RWPE2 (cell line): ENCODE measurements at regions not wholly inside any gene's neighbourhood (a gene's known extent, or its start where the extent isn't known, plus 50 kb on each side); places are given as distances from the start of the nearest gene placed in this dataset.

Experiments used
- ATAC-seq: fragments of 200-7000 bp; cut with Tn5 transposase; 3 replicates; pipeline ENCODE4 v1.9.1; 2021; ENCODE audit warnings: low read depth
- DNase-seq: peaks from one replicate; pipeline ENCODE4 v3.0.0-alpha.2; 2020; ENCODE audit warnings: low spot score
- H3K27ac ChIP-seq: fragments of 450-650 bp; 2 replicates; pipeline ENCODE4 v1.5.1; 2017; ENCODE audit warnings: mild to moderate bottlenecking; ENCODE audit not compliant: poor library complexity, severe bottlenecking
- H3K27me3 ChIP-seq: fragments of 250-450 bp; sonication (Bioruptor Pico); 2 replicates; pipeline ENCODE4 v1.5.1; 2021; ENCODE audit warnings: mild to moderate bottlenecking, moderate library complexity; ENCODE audit not compliant: insufficient read depth, poor library complexity, severe bottlenecking
- H3K36me3 ChIP-seq: fragments of 250-450 bp; sonication (Bioruptor Pico); 2 replicates; pipeline ENCODE4 v1.5.1; 2020; ENCODE audit warnings: low read depth, mild to moderate bottlenecking, moderate library complexity
- H3K4me1 ChIP-seq: fragments of 250-450 bp; sonication (Bioruptor Pico); 2 replicates; pipeline ENCODE4 v1.5.1; 2021; ENCODE audit warnings: mild to moderate bottlenecking, moderate library complexity; ENCODE audit not compliant: insufficient read depth, poor library complexity, severe bottlenecking
- H3K4me3 ChIP-seq: fragments of 250-450 bp; sonication (Bioruptor Pico); 2 replicates; pipeline ENCODE4 v1.5.1; 2021; ENCODE audit warnings: mild to moderate bottlenecking, moderate library complexity; ENCODE audit not compliant: severe bottlenecking
- H3K9me3 ChIP-seq: fragments of 250-450 bp; sonication (Bioruptor Pico); 2 replicates; pipeline ENCODE4 v1.5.1; 2021; ENCODE audit warnings: mild to moderate bottlenecking, moderate library complexity; ENCODE audit not compliant: severe bottlenecking
- TF ChIP-seq, protein P1 (sequence below): fragments of 450-650 bp; IDR thresholded peaks from one replicate; pipeline ENCODE4 v1.5.1; 2017; ENCODE audit warnings: mild to moderate bottlenecking, moderate library complexity; ENCODE audit not compliant: poor library complexity, severe bottlenecking

DNA sequence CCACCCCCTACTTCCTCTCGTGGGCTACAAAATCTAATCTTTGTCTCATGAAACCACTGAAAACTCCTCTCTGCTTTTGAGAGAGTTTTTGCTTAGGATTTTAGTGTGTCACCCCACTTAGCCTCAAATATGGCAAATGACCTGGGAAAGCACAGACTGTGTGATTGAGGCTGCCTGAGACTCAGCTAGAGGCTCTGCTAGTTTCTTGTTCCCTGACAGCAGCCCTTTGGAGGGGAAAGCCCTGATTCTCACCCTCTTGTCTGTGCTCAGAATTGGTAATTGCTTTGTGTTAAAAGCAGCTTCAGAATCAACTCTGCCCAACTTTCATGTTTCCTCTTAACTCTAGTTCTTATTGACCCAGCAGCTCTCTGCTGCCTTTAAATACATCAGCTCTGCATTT, 85.6 kb upstream of the ZP4 start:
- no peaks in the 10 kb centered on the region for H3K9me3 ChIP-seq
- TF ChIP-seq, protein P1, sequence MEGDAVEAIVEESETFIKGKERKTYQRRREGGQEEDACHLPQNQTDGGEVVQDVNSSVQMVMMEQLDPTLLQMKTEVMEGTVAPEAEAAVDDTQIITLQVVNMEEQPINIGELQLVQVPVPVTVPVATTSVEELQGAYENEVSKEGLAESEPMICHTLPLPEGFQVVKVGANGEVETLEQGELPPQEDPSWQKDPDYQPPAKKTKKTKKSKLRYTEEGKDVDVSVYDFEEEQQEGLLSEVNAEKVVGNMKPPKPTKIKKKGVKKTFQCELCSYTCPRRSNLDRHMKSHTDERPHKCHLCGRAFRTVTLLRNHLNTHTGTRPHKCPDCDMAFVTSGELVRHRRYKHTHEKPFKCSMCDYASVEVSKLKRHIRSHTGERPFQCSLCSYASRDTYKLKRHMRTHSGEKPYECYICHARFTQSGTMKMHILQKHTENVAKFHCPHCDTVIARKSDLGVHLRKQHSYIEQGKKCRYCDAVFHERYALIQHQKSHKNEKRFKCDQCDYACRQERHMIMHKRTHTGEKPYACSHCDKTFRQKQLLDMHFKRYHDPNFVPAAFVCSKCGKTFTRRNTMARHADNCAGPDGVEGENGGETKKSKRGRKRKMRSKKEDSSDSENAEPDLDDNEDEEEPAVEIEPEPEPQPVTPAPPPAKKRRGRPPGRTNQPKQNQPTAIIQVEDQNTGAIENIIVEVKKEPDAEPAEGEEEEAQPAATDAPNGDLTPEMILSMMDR = no peak
- no peak overlapping the region for H3K27ac ChIP-seq
- H3K27me3 ChIP-seq = no peaks in the 10 kb centered on the region
- no peak for DNase-seq
- H3K4me3 ChIP-seq = no peak overlapping the region
- no peak for ATAC-seq
- H3K4me1 ChIP-seq = no peaks in the 10 kb centered on the region
- no peaks in the 10 kb centered on the region for H3K36me3 ChIP-seq

DNA sequence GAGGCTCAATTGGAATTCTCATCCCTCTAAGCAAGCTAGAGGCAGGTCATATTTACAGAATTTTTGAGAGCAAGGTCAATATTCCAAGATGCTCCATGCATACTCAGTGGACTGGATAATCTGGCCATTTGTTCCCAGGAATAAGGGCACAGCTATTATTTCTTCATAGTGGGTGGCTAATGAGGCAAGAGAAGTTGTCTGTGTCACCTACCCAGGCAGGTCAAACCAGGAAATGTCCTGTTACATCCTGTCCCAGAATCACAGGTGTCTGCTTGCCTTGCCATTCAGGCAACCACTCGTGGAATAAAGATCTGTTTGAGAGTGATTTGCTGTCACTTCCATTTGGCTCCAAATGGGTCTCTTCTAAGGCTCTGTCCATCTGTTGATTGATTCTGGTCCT, 85.2 kb upstream of the ZP4 start:
- no peaks in the 10 kb centered on the region for H3K9me3 ChIP-seq
- H3K36me3 ChIP-seq = no peaks in the 10 kb centered on the region
- TF ChIP-seq, protein P1 = no peak
- no peaks in the 10 kb centered on the region for H3K27me3 ChIP-seq
- H3K4me1 ChIP-seq = no peaks in the 10 kb centered on the region
- no peak for ATAC-seq
- DNase-seq = no peak
- H3K4me3 ChIP-seq = no peak overlapping the region
- no peak overlapping the region for H3K27ac ChIP-seq

DNA sequence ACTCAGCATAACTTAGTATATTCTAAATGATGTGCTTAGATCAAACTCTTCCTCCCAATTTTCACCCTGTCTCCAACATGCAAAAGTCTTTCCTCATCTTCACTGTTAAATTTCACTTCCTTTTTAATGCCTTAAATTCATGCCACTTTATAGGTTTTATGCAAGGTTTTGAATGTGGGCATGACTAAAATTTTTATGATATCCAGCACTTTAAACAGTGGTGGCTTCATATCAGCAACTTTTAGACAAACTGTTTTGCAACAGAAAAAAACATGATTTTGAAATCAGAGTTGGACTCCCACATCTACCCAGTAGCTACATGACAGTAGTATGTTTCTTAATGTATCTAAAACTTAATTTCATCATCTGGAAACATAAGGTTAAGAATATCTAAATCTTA, 84.7 kb upstream of the ZP4 start:
- DNase-seq = no peak
- ATAC-seq = no peak
- H3K4me3 ChIP-seq = no peak overlapping the region
- H3K4me1 ChIP-seq = no peaks in the 10 kb centered on the region
- no peaks in the 10 kb centered on the region for H3K27me3 ChIP-seq
- no peaks in the 10 kb centered on the region for H3K9me3 ChIP-seq
- TF ChIP-seq, protein P1 = no peak
- H3K27ac ChIP-seq = no peak overlapping the region
- H3K36me3 ChIP-seq = no peaks in the 10 kb centered on the region

DNA sequence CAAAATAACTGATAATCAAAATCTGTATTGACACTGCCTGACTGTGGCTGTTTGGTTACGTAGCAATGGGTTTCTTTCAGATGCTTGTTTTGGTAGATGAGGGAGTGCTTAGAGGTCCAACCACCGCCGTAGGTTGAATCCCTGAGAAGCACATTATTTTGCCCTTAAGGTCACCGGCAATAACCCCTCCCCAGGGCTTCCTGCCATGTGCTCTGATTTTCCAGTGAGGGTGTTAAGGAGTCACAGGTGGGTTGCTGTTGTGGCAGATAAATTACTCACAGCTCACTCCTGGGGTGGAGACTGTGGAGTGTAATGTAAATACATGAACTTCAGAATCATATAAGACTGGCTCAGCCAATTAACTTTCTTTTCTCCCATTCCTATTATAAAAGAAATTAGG, 81.5 kb upstream of the ZP4 start:
- no peaks in the 10 kb centered on the region for H3K36me3 ChIP-seq
- ATAC-seq (no peak), DNase-seq (no peak)
- H3K4me1 ChIP-seq = no peaks in the 10 kb centered on the region
- no peak overlapping the region for H3K27ac ChIP-seq
- H3K9me3 ChIP-seq = no peaks in the 10 kb centered on the region
- no peak overlapping the region for H3K4me3 ChIP-seq
- no peaks in the 10 kb centered on the region for H3K27me3 ChIP-seq
- TF ChIP-seq, protein P1 = no peak

DNA sequence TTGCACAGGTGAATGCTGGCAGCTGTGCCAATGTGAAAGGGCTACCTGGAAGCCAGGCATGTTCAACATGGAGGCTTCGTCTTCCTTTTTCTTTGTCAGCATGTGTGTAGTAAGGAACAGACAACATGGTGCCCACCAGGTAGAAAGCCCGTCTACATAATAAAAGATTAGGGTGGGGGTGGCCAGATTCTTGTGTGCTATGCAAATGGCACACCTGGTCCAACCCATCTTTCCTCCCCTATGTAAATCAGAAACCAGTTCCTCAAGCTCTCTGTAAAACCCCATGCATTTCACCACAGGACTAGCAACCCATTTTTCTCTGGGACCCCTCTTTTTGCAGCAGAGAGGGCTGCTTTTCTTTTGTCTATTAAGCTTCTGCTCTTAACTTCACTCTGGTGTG, 72.3 kb upstream of the ZP4 start:
- H3K9me3 ChIP-seq = no peaks in the 10 kb centered on the region
- no peak overlapping the region for H3K4me3 ChIP-seq
- no peaks in the 10 kb centered on the region for H3K4me1 ChIP-seq
- no peak for ATAC-seq
- TF ChIP-seq, protein P1 = no peak
- H3K27me3 ChIP-seq = no peaks in the 10 kb centered on the region
- H3K27ac ChIP-seq = no peak overlapping the region
- DNase-seq = no peak
- H3K36me3 ChIP-seq = no peaks in the 10 kb centered on the region
